T-cell (primary cell): ENCODE measurements at regions not wholly inside any gene's neighbourhood (a gene's known extent, or its start where the extent isn't known, plus 50 kb on each side); places are given as distances from the start of the nearest gene placed in this dataset.

Experiments
- ATAC-seq, 4 experiments: fragments of 200-7000 bp in 3 of 4; fragments of 150-1000 bp in 1 of 4; cut with Tn5 transposase; replicated peaks in 1 of 4; 1 replicate in 3 of 4; 2 replicates in 1 of 4; pipeline ENCODE4 v1.10.0; 2021; ENCODE audit warnings: moderate library complexity in 3 of 4, mild to moderate bottlenecking in 2 of 4, moderate number of reproducible peaks in 1 of 4
- CTCF ChIA-PET, 2 donors: fragments of 300-600 bp; sonication (Branson Sonifier 250); formaldehyde crosslinking; loops; one replicate each; lab custom pipeline; 2022; ENCODE audit warnings: antibody characterized with exemption in 2 of 2; lab: Charles Lee
- POLR2A ChIA-PET, 2 donors: fragments of 300-600 bp; sonication (Branson Sonifier 250); formaldehyde crosslinking; loops; one replicate each; lab custom pipeline; 2022; ENCODE audit warnings: antibody characterized with exemption in 2 of 2; lab: Charles Lee
- DNase-seq, 35 experiments: peaks; one replicate each; pipeline versions ENCODE4 v3.0.0 to v3.0.0-alpha.2; 2013 to 2023
- H3K27ac ChIP-seq: one replicate; pipeline ENCODE4 v1.5.1; 2013; ENCODE audit warnings: low read length
- H3K27me3 ChIP-seq, 2 experiments: replicated peaks in 1 of 2; 1 replicate in 1 of 2; 2 replicates in 1 of 2; pipeline versions ENCODE4 v1.6.1 to v1.7.0; 2013; ENCODE audit warnings: low read length in 1 of 2, mixed read lengths in 1 of 2; ENCODE audit not compliant: control insufficient read depth in 2 of 2, insufficient read depth in 2 of 2; ENCODE audit errors: extremely low read depth in 1 of 2
- H3K36me3 ChIP-seq, 2 donors: 1 replicate in 1 of 2; 2 replicates in 1 of 2; pipeline versions ENCODE4 v1.6.1 to v1.7.0; 2013; ENCODE audit warnings: low read length in 1 of 2; ENCODE audit not compliant: control insufficient read depth in 2 of 2, insufficient read depth in 1 of 2; ENCODE audit errors: extremely low read depth in 1 of 2
- H3K4me1 ChIP-seq, 2 experiments: 1 replicate in 1 of 2; 2 replicates in 1 of 2; pipeline versions ENCODE4 v1.6.1 to v1.7.0; 2013; ENCODE audit warnings: low read length in 2 of 2, mixed read lengths in 1 of 2; ENCODE audit not compliant: insufficient read depth in 2 of 2, control insufficient read depth in 1 of 2; ENCODE audit errors: extremely low read depth in 1 of 2
- H3K4me3 ChIP-seq, 2 donors: 1 replicate in 1 of 2; 2 replicates in 1 of 2; pipeline versions ENCODE4 v1.5.1 to v1.7.0; 2013; ENCODE audit warnings: mild to moderate bottlenecking in 2 of 2, low read length in 1 of 2, moderate library complexity in 1 of 2; ENCODE audit not compliant: control insufficient read depth in 1 of 2; ENCODE audit errors: extremely low read depth in 1 of 2
- H3K9me3 ChIP-seq: 2 replicates; pipeline ENCODE4 v1.7.0; 2013
- H3K27ac Mint-ChIP-seq, 2 donors: one replicate each; pipeline ENCODE4 v1.8.0; 2020 to 2021; ENCODE audit warnings: mild to moderate bottlenecking in 2 of 2, mixed read lengths in 2 of 2
- H3K27me3 Mint-ChIP-seq, 2 donors: one replicate each; pipeline ENCODE4 v1.8.0; 2021 to 2022; ENCODE audit warnings: mixed read lengths in 2 of 2
- H3K36me3 Mint-ChIP-seq: one replicate; pipeline ENCODE4 v1.8.0; 2021; ENCODE audit warnings: mixed read lengths
- H3K4me1 Mint-ChIP-seq, 3 donors: one replicate each; pipeline ENCODE4 v1.8.0; 2020 to 2022; ENCODE audit warnings: mixed read lengths in 3 of 3, mild to moderate bottlenecking in 1 of 3
- H3K4me3 Mint-ChIP-seq, 3 donors: one replicate each; pipeline ENCODE4 v1.8.0; 2020 to 2022; ENCODE audit warnings: mild to moderate bottlenecking in 3 of 3, mixed read lengths in 3 of 3, moderate library complexity in 3 of 3
- H3K9me3 Mint-ChIP-seq, 3 donors: one replicate each; pipeline ENCODE4 v1.8.0; 2020 to 2022; ENCODE audit warnings: mixed read lengths in 3 of 3
- WGBS: methylation state at CpG from one replicate; pipeline ENCODE4 v1.1.5; 2013; ENCODE audit warnings: missing lambda C conversion rate; ENCODE audit not compliant: insufficient coverage; 5-methylcytosine and 5-hydroxymethylcytosine counted together

GRCh38 chr4:183821076-183821853 is 83.8 kb upstream of the STOX2 start:
- ChIA-PET CTCF (no interaction called here), POLR2A (no interaction called here)
- no peaks in the 10 kb centered on the region for H3K4me1 Mint-ChIP-seq
- no peaks in the 10 kb centered on the region for H3K9me3 ChIP-seq
- no peak overlapping the region for H3K4me3 ChIP-seq
- peaks cover 0 to 20% of the 10 kb centered on the region in 2 experiments for H3K27me3 ChIP-seq
- no peak overlapping the region for H3K4me3 Mint-ChIP-seq
- peaks cover under 1 to 6% of the 10 kb centered on the region in 2 donors for H3K27me3 Mint-ChIP-seq
- peaks cover 0 to under 1% (median 0%) of the 10 kb centered on the region in 3 donors for H3K9me3 Mint-ChIP-seq
- WGBS, result 100% methylated on average over 2 of the region's 10 CpGs
- H3K27ac Mint-ChIP-seq, result no peak overlapping the region
- DNase-seq (no peak), ATAC-seq (no peak)
- H3K36me3 Mint-ChIP-seq, result no peaks in the 10 kb centered on the region
- no peaks in the 10 kb centered on the region for H3K36me3 ChIP-seq
- no peak overlapping the region for H3K27ac ChIP-seq
- H3K4me1 ChIP-seq, result no peaks in the 10 kb centered on the region

- H3K36me3 ChIP-seq, result no peaks in the 10 kb centered on the region
- ATAC-seq (no peak), DNase-seq (no peak)
- ChIA-PET CTCF (no interaction called here), POLR2A (interaction anchor here in 1 of 2 donors (0.6 kb wide), 1 partner anchor 12 kb away, joined by 3 read pairs; no protein-coding TSS in a partner anchor)
- no peak overlapping the region for H3K4me3 Mint-ChIP-seq
- H3K4me1 Mint-ChIP-seq, result peaks cover 7 to 11% (median 9%) of the 10 kb centered on the region in 3 donors
- 85% methylated on average over 5 of the region's 7 CpGs for WGBS
- H3K36me3 Mint-ChIP-seq, result no peaks in the 10 kb centered on the region
- H3K9me3 ChIP-seq, result no peaks in the 10 kb centered on the region
- no peak overlapping the region for H3K27ac Mint-ChIP-seq
- no peaks in the 10 kb centered on the region for H3K9me3 Mint-ChIP-seq
- no peak overlapping the region for H3K4me3 ChIP-seq
- H3K27me3 Mint-ChIP-seq, result peaks cover 0 to 6% of the 10 kb centered on the region in 2 donors
- H3K27me3 ChIP-seq, result peaks cover 0 to 23% of the 10 kb centered on the region in 2 experiments
- H3K27ac ChIP-seq, result no peak overlapping the region
- H3K4me1 ChIP-seq, result peaks cover 0 to 9% of the 10 kb centered on the region in 2 experiments
These were observed 81.7 kb upstream of the STOX2 start for GRCh38 chr4:183823434-183823833.

- H3K4me1 ChIP-seq, result peaks cover 0 to 16% of the 10 kb centered on the region in 2 experiments
- H3K27me3 ChIP-seq, result peaks cover 0 to 23% of the 10 kb centered on the region in 2 experiments
- H3K36me3 ChIP-seq, result no peaks in the 10 kb centered on the region
- Mint-ChIP-seq H3K4me3 (no peak overlapping the region), H3K27me3 (peaks cover 0 to 3% of the 10 kb centered on the region in 2 donors), H3K36me3 (no peaks in the 10 kb centered on the region), H3K27ac (no peak overlapping the region), H3K9me3 (no peaks in the 10 kb centered on the region), H3K4me1 (peaks cover 15 to 23% (median 15%) of the 10 kb centered on the region in 3 donors)
- no peak overlapping the region for H3K4me3 ChIP-seq
- ATAC-seq (no peak), DNase-seq (no peak)
- 90% methylated on average over 18 of the region's 18 CpGs for WGBS
- POLR2A ChIA-PET, result no interaction called here
- CTCF ChIA-PET, result interaction anchor here in 1 of 2 donors (0.6 kb wide), 1 partner anchor 275 kb away, joined by 3 read pairs; no protein-coding TSS in a partner anchor
- no peak overlapping the region for H3K27ac ChIP-seq
- no peaks in the 10 kb centered on the region for H3K9me3 ChIP-seq
These were observed 79.8 kb upstream of the STOX2 start for GRCh38 chr4:183825346-183825745.

- peaks cover 15 to 23% (median 17%) of the 10 kb centered on the region in 3 donors for H3K4me1 Mint-ChIP-seq
- H3K36me3 Mint-ChIP-seq, result no peaks in the 10 kb centered on the region
- H3K9me3 ChIP-seq, result no peaks in the 10 kb centered on the region
- no peak overlapping the region for H3K27ac ChIP-seq
- ATAC-seq (no peak), DNase-seq (no peak)
- WGBS, result 70% methylated on average over 2 of the region's 10 CpGs
- no peak overlapping the region for H3K4me3 ChIP-seq
- CTCF ChIA-PET, result interaction anchor here (0.5 to 0.6 kb wide), 2 partner anchors 153 to 1621 kb away, joined by 3 read pairs; no protein-coding TSS in a partner anchor
- H3K27me3 ChIP-seq, result peaks cover 0 to 21% of the 10 kb centered on the region in 2 experiments
- POLR2A ChIA-PET, result no interaction called here
- no peaks in the 10 kb centered on the region for H3K36me3 ChIP-seq
- no peaks in the 10 kb centered on the region for H3K9me3 Mint-ChIP-seq
- H3K27me3 Mint-ChIP-seq, result peaks cover 0 to 3% of the 10 kb centered on the region in 2 donors
- H3K4me1 ChIP-seq, result peaks cover 0 to 16% of the 10 kb centered on the region in 2 experiments
- no peak overlapping the region for H3K4me3 Mint-ChIP-seq
- no peak overlapping the region for H3K27ac Mint-ChIP-seq
These were observed 78.6 kb upstream of the STOX2 start for GRCh38 chr4:183826461-183826860.

GRCh38 chr4:183828125-183828524 is 77.0 kb upstream of the STOX2 start:
- POLR2A ChIA-PET, result no interaction called here
- CTCF ChIA-PET, result no interaction called here
- H3K4me3 ChIP-seq, result peak overlapping the region in 1 of 2 donors; percentile 10
- no peaks in the 10 kb centered on the region for H3K36me3 Mint-ChIP-seq
- H3K4me3 Mint-ChIP-seq, result peak overlapping the region in 1 of 3 donors; percentile 47
- H3K27ac Mint-ChIP-seq, result peak overlapping the region; percentile 9 to 65
- peaks cover 0 to 11% of the 10 kb centered on the region in 2 experiments for H3K27me3 ChIP-seq
- no peaks in the 10 kb centered on the region for H3K36me3 ChIP-seq
- H3K9me3 ChIP-seq, result no peaks in the 10 kb centered on the region
- no peaks in the 10 kb centered on the region for H3K9me3 Mint-ChIP-seq
- H3K4me1 Mint-ChIP-seq, result peaks cover 15 to 23% (median 17%) of the 10 kb centered on the region in 3 donors
- 36% methylated on average over 2 of the region's 6 CpGs for WGBS
- peak in 3 of 4 experiments; percentile 74 to 79 (median 74) for ATAC-seq
- DNase-seq, result peak in 2 of 35 experiments; percentile 3 to 10
- no peak overlapping the region for H3K27ac ChIP-seq
- peaks cover 0 to 16% of the 10 kb centered on the region in 2 experiments for H3K4me1 ChIP-seq
- H3K27me3 Mint-ChIP-seq, result peaks cover 0 to 3% of the 10 kb centered on the region in 2 donors

GRCh38 chr4:183828839-183829238 is 76.3 kb upstream of the STOX2 start:
- POLR2A ChIA-PET, result no interaction called here
- H3K27ac ChIP-seq, result no peak overlapping the region
- DNase-seq (no peak), ATAC-seq (no peak)
- H3K4me3 ChIP-seq, result no peak overlapping the region
- no peaks in the 10 kb centered on the region for H3K9me3 ChIP-seq
- no CpG with 5 or more reads among the region's 3 CpGs for WGBS
- Mint-ChIP-seq H3K27ac (peak overlapping the region in 1 of 2 donors; percentile 4), H3K27me3 (no peaks in the 10 kb centered on the region), H3K4me3 (no peak overlapping the region), H3K9me3 (no peaks in the 10 kb centered on the region), H3K36me3 (no peaks in the 10 kb centered on the region), H3K4me1 (peaks cover 15 to 23% (median 17%) of the 10 kb centered on the region in 3 donors)
- CTCF ChIA-PET, result no interaction called here
- peaks cover 0 to 16% of the 10 kb centered on the region in 2 experiments for H3K4me1 ChIP-seq
- H3K36me3 ChIP-seq, result no peaks in the 10 kb centered on the region
- peaks cover 0 to 11% of the 10 kb centered on the region in 2 experiments for H3K27me3 ChIP-seq
